Vagina (tissue), 2 donors: ENCODE measurements at regions not wholly inside any gene's neighbourhood (a gene's known extent, or its start where the extent isn't known, plus 50 kb on each side); places are given as distances from the start of the nearest gene placed in this dataset.
A peak's percentile ranks its signal among the peaks of the same experiment; 100 is the strongest.

Source experiments
- DNase-seq, 2 donors: peaks; one replicate each; pipeline ENCODE4 v3.0.0-alpha.2; 2017; ENCODE audit errors: extremely low spot score in 2 of 2
- H3K27ac ChIP-seq: fragments of 200-600 bp; sonication (generic); one replicate; pipeline ENCODE4 v1.5.1; 2019
- H3K27me3 ChIP-seq: fragments of 200-600 bp; sonication (generic); one replicate; pipeline ENCODE4 v1.5.1; 2019
- H3K36me3 ChIP-seq, 2 donors: fragments of 200-600 bp; sonication (generic); one replicate each; pipeline ENCODE4 v1.5.1; 2017 to 2019
- H3K4me1 ChIP-seq: fragments of 200-600 bp; sonication (generic); one replicate; pipeline ENCODE4 v1.5.1; 2019
- H3K4me3 ChIP-seq, 2 donors: fragments of 200-600 bp; sonication (generic); 1 replicate in 1 of 2; 2 replicates in 1 of 2; pipeline ENCODE4 v1.5.1; 2016 to 2019
- H3K9me3 ChIP-seq: fragments of 200-600 bp; sonication (generic); one replicate; pipeline ENCODE4 v1.5.1; 2019
- POLR2A ChIP-seq, 2 donors: fragments of 450-650 bp; IDR thresholded peaks; one replicate each; pipeline ENCODE4 v1.6.1; 2017; ENCODE audit warnings: antibody characterized with exemption in 2 of 2, mild to moderate bottlenecking in 2 of 2, moderate library complexity in 2 of 2
- POLR2AphosphoS5 ChIP-seq, 2 donors: sonication (generic); formaldehyde crosslinking; IDR thresholded peaks; one replicate each; pipeline ENCODE4 v1.9.0; 2017; ENCODE audit warnings: antibody characterized with exemption in 2 of 2, mild to moderate bottlenecking in 2 of 2, low read depth in 1 of 2; ENCODE audit not compliant: insufficient read depth in 1 of 2
- intact Hi-C: fragments of 100-400 bp; cut with DNase I; formaldehyde crosslinking; loops from one replicate; pipeline ENCODE4 v1.15.1; 2023
- TF ChIP-seq, protein P1 (sequence below), 3 experiments: fragments of 450-650 bp in 2 of 3; fragments of 200-600 bp in 1 of 3; sonication (generic) in 1 of 3; IDR thresholded peaks; one replicate each; pipeline ENCODE4 v1.5.1; 2017 to 2019; ENCODE audit warnings: antibody characterized with exemption in 3 of 3, mild to moderate bottlenecking in 2 of 3, moderate library complexity in 2 of 3

DNA sequence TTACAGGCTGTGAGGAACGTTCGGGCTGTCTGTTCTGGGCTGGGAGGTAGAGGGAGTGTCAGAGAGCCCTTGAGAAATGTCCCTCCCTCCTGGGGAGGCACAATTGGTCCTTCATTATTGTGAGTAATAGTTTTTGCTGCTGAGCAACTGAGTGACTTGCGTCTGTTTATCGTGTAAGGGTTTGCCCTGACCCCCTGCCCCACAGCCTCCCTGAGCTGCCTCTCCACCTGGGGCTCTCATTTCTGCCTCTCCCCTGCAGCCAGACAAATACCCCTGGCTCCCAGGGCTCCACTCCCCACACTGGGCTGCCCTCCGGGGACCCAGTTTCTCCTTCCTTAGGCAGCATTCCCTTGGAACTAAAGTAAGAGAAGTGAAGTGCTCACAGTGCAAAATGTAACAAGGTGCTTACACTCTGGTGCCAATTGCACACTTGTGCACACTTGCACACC is 174.9 kb upstream of the MVB12B start:
- Histone ChIP-seq H3K4me1 (peaks cover 20% of the 10 kb centered on the region), H3K27me3 (no peaks in the 10 kb centered on the region), H3K36me3 (no peaks in the 10 kb centered on the region), H3K9me3 (no peaks in the 10 kb centered on the region), H3K27ac (no peak overlapping the region), H3K4me3 (no peak overlapping the region)
- intact Hi-C loops, result no loop called here
- DNase-seq, result peak in 1 of 2 donors; percentile 78
- TF ChIP-seq POLR2AphosphoS5 (IDR thresholded peaks at IDR 0.05; ENCODE audit: insufficient read depth in 1 of 2, low read depth in 1 of 2), result no peak
- TF ChIP-seq, protein P1, sequence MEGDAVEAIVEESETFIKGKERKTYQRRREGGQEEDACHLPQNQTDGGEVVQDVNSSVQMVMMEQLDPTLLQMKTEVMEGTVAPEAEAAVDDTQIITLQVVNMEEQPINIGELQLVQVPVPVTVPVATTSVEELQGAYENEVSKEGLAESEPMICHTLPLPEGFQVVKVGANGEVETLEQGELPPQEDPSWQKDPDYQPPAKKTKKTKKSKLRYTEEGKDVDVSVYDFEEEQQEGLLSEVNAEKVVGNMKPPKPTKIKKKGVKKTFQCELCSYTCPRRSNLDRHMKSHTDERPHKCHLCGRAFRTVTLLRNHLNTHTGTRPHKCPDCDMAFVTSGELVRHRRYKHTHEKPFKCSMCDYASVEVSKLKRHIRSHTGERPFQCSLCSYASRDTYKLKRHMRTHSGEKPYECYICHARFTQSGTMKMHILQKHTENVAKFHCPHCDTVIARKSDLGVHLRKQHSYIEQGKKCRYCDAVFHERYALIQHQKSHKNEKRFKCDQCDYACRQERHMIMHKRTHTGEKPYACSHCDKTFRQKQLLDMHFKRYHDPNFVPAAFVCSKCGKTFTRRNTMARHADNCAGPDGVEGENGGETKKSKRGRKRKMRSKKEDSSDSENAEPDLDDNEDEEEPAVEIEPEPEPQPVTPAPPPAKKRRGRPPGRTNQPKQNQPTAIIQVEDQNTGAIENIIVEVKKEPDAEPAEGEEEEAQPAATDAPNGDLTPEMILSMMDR (IDR thresholded peaks at IDR 0.05), result no peak

DNA sequence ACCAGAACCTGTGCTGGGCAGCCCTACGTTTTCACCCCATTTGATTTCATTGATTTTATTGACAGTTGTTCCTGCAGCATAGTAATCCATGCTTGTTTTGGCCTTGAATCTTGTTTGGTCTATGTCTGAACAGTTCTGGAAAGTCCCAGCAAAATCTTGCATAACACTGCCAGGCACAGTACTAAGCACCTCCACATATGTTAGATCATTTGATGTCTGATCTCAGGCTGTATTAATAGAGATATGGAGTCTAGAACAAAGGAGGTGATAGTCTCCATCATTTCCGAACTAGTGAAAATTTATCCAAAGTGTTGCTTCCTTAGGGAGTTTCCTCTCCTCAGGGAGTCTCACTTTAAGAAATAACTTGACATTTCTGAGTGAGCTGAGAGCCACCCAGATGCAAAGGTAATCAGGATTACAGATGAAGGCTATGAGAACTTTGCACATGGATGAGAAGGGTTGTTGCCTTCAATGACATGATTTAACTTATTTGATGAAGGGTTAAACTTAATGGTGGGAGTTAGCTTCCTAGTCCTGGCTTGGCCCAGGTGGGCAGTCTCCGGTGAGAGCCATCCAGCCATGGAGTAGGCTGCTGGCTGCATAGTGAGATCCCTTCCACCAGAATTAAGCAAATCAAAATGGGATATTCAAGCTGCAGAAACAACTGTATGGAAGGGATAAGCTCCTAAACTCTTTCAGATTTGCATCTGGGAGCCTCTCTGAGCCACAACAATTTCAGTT is 173.8 kb upstream of the MVB12B start:
- Histone ChIP-seq H3K27me3 (no peaks in the 10 kb centered on the region), H3K27ac (no peak overlapping the region), H3K4me1 (peaks cover 10% of the 10 kb centered on the region), H3K4me3 (no peak overlapping the region), H3K36me3 (no peaks in the 10 kb centered on the region), H3K9me3 (no peaks in the 10 kb centered on the region)
- TF ChIP-seq POLR2A (IDR thresholded peaks at IDR 0.05) (no peak), POLR2AphosphoS5 (IDR thresholded peaks at IDR 0.05; ENCODE audit: insufficient read depth in 1 of 2, low read depth in 1 of 2) (no peak)
- TF ChIP-seq, protein P1 (IDR thresholded peaks at IDR 0.05), result no peak
- intact Hi-C loops, result no loop called here
- DNase-seq, result no peak

DNA sequence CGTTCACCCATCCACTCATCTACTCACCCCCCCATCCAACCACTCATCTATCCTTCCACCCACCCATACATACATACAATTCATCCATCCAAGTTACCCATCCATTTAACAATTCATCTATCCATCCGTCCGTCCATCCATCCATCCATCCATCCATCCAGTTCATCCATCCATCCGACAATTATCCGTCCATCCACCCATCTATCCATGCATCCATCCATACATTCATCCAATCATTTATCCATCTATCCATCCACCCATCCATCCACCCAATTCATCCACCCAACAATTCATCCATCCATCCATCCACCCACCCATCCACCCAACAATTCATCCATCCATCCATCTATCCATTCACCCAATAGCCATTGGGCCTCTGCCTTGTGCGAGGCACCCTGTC is 173.2 kb upstream of the MVB12B start:
- H3K27ac ChIP-seq, result no peak overlapping the region
- H3K36me3 ChIP-seq, result no peaks in the 10 kb centered on the region
- no peak for TF ChIP-seq POLR2A (IDR thresholded peaks at IDR 0.05)
- no peak for TF ChIP-seq POLR2AphosphoS5 (IDR thresholded peaks at IDR 0.05; ENCODE audit: insufficient read depth in 1 of 2, low read depth in 1 of 2)
- TF ChIP-seq, protein P1 (IDR thresholded peaks at IDR 0.05), result no peak
- H3K9me3 ChIP-seq, result no peaks in the 10 kb centered on the region
- H3K27me3 ChIP-seq, result no peaks in the 10 kb centered on the region
- DNase-seq, result no peak
- no peak overlapping the region for H3K4me3 ChIP-seq
- intact Hi-C loops, result no loop called here
- peaks cover 7% of the 10 kb centered on the region for H3K4me1 ChIP-seq

DNA sequence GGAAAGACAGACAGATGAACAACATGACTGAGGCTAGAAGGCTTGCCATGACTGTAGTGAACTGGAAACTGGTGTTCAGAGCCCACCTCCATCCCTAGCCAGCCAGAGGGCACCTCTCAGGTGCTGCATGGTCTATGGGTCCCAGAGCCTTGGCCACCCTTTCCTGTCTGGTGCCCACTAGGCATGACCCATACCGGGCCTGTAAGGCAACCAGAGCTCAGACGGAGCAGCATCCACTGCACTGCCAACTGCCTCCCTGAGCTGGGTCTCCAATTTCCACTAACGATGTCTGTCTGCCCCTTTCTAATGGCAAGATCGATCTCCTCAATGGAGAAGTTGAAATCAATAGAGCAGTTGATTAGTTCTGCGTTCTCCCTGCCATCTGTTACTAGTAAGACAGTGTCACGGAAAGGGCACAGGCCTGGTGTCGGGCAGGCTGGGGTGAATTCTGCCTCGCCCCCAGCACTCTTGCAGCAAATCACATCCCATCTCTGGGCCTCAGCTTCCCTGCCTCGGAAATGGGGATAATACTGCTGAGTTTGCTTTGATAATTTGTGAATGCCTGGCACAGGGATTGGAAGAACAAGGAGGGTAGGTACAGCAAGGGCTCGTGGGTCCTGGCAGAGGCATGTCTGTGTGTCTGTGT is 172.3 kb upstream of the MVB12B start:
- Histone ChIP-seq H3K36me3 (no peaks in the 10 kb centered on the region), H3K4me1 (peaks cover 7% of the 10 kb centered on the region), H3K27ac (no peak overlapping the region), H3K9me3 (no peaks in the 10 kb centered on the region), H3K27me3 (no peaks in the 10 kb centered on the region), H3K4me3 (no peak overlapping the region)
- TF ChIP-seq POLR2AphosphoS5 (IDR thresholded peaks at IDR 0.05; ENCODE audit: insufficient read depth in 1 of 2, low read depth in 1 of 2) (no peak), POLR2A (IDR thresholded peaks at IDR 0.05) (no peak)
- TF ChIP-seq, protein P1 (IDR thresholded peaks at IDR 0.05), result no peak
- DNase-seq, result peak in 1 of 2 donors; percentile 44
- intact Hi-C loops, result no loop called here

DNA sequence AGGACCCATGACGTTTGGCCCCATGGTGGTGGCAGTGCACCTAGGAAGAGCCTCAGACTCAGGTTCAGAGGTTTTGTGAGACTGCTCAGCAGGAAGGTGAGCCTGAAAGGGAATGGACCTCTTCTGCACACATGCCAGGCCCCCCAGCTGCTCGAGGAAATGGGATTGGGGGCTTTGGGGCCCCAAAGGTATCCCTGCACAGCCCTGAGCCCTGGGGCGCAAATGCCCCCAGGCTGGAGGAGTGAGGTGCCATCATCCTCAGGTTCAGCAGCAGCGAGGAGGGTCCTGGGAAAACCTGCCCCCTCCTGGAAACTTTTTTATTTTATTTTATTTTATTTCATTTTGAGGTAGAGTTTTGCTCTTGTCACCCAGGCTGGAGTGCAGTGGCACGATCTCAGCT is 171.8 kb upstream of the MVB12B start:
- Histone ChIP-seq H3K9me3 (no peaks in the 10 kb centered on the region), H3K4me1 (peaks cover 7% of the 10 kb centered on the region), H3K36me3 (no peaks in the 10 kb centered on the region), H3K27ac (no peak overlapping the region), H3K4me3 (no peak overlapping the region), H3K27me3 (no peaks in the 10 kb centered on the region)
- DNase-seq, result peak in 1 of 2 donors; percentile 25
- intact Hi-C loops, result no loop called here
- no peak for TF ChIP-seq POLR2A (IDR thresholded peaks at IDR 0.05)
- no peak for TF ChIP-seq POLR2AphosphoS5 (IDR thresholded peaks at IDR 0.05; ENCODE audit: insufficient read depth in 1 of 2, low read depth in 1 of 2)
- TF ChIP-seq, protein P1 (IDR thresholded peaks at IDR 0.05), result no peak
